ENCODE measurements at regions not wholly inside any gene's neighbourhood (a gene's known extent, or its start where the extent isn't known, plus 50 kb on each side); places are given as distances from the start of the nearest gene placed in this dataset.

GRCh38 chr17:77451245-77451893, 310.6 kb downstream of the SEC14L1 start:
- ATAC-seq (ENCODE audit: poor library complexity): peak; percentile 73
- DNase-seq: peak; percentile 84
- intact Hi-C loops (cut with DNase I): no loop called here

GRCh38 chr17:77451894-77452852, 311.4 kb downstream of the SEC14L1 start:
- intact Hi-C loops (cut with DNase I): no loop called here
- DNase-seq: peak; percentile 87
- ATAC-seq (ENCODE audit: poor library complexity): peak; percentile 72

DNA sequence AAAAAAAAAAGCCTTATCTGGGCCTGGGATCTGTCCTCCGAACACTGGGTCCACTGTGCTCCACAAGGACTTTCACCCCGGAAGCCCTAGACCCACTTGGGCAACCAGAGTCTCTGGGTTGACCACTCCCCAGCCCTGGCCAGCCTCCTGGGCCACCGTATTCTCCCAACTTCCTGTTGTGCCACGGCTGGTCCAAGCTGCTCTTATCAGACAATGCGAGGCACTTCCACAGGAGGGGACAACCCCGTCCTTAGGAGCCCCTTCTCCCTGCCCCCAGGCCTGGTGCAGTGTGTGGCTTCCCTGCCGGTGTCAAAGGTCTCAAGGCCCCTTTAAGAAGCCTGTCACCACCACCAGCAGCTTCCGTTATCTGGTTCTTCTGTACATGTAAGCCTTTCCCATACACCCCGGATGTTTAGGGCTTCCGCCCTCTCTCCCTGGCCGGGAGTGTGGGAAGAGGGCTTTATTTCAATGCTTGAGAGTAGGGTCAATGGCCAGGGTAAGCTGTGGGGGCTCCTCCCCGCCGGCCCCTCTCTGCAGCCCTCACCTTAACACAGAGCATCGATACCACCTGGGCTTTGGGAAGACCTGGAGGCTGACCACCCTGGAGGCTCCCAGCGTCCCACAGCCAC, 313.0 kb downstream of the SEC14L1 start:
- intact Hi-C loops (cut with DNase I): no loop called here
- no peak for ATAC-seq (ENCODE audit: poor library complexity)
- no peak for DNase-seq

DNA sequence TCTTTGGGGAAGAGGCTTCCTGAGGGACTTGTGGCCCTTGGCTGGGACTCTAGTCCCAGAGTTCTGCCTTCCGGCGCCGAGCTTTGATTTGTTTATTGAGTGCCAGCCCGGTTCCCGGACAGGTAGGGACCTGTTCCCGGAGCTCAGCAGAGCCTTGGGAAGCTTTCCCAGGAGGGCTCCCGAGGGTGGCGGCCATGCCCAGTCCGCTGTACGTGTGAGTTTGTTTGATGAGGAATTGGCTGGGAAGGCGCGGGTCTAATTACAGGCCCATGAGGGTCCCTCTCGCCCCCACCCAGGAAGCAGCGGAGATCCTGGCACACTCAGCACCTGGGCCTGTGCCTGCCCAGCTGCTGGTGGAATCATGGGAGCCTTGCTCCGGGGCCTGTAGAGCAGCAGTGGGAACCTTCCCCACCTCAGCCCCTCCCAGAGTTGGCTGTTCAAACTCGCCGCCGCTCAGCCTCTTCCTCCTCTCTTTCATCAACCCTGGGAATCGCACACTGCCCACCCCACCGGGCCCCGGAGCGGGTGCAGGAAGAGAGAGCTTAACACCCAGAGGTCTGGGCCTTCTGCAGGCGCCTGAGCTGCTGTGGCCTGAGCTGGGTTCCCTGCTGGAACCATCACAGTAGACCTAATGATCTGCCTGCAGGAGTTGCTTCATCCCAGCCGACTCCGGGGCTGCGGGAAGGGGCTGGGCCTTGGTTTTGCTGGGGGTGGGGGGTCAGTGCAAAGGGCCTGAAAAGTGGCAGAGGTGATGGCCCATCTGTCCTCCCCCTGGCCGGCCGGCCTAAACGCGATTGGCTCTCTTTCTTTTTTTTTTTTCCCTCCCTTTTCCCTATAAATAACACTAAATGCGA, 313.7 kb downstream of the SEC14L1 start:
- ATAC-seq (ENCODE audit: poor library complexity) (no peak), DNase-seq (no peak)
- intact Hi-C loops (cut with DNase I): no loop called here

GRCh38 chr17:77455111-77455890, 314.5 kb downstream of the SEC14L1 start:
- DNase-seq (no peak), ATAC-seq (ENCODE audit: poor library complexity) (no peak)
- intact Hi-C loops (cut with DNase I): no loop called here

DNA sequence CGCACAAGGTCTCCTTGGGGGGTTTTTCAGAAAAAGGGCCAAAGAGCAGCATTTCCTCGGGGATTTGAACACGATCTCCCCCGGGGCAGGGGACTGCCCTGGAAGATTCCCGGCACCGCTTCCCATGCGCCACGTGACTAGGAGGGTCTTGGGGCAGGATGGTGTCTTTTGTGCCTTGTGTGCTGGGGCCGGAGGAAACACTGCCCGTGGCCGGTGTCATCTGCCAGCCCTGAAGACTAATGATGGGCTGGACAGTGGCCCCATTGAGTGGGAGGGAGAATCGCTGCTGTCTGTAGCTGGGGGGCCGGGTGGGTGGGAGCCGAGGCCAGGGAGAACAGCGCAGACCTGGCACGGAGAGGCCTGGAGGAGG, 315.1 kb downstream of the SEC14L1 start:
- intact Hi-C loops (cut with DNase I): no loop called here
- DNase-seq (no peak), ATAC-seq (ENCODE audit: poor library complexity) (no peak)

GRCh38 chr17:77456271-77456950, 315.6 kb downstream of the SEC14L1 start:
- no peak for ATAC-seq (ENCODE audit: poor library complexity)
- no peak for DNase-seq
- intact Hi-C loops (cut with DNase I): no loop called here

DNA sequence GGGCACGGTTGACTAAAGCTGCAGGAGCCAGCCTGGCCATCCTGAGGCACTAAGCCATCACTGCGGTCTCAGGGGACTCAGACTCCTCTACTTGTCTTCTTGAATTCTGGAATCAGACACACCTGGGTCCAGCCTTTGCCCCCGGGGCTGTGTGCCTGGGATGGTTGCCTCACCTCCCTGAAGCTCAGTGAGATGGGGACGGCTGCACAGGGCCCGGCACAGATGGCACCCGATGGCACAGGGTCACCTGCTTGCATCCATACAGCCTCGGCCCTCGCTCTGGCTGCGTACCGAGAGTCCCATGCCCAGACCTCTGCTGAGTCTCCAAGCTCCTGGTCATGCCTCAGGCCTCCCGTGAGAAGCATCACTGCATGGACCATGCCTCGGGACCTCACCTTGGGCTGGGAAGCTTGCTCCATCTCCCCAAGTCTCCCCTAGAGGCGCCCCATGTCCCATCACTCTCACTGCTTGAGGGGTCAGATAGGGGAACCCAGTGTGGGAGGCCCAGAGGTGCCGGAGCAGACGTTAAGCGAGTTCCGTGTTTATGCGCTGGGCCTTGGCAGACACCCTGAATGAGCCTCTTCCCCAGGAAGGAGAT, 316.3 kb downstream of the SEC14L1 start:
- ATAC-seq (ENCODE audit: poor library complexity) (no peak), DNase-seq (no peak)
- intact Hi-C loops (cut with DNase I): no loop called here

GRCh38 chr17:77457572-77458201, 316.9 kb downstream of the SEC14L1 start:
- DNase-seq: no peak
- intact Hi-C loops (cut with DNase I): no loop called here
- no peak for ATAC-seq (ENCODE audit: poor library complexity)

- intact Hi-C loops (cut with DNase I): no loop called here
- DNase-seq (no peak), ATAC-seq (ENCODE audit: poor library complexity) (no peak)
Observed at GRCh38 chr17:77458202-77459017, 317.6 kb downstream of the SEC14L1 start.

GRCh38 chr17:77459018-77459755, 318.4 kb downstream of the SEC14L1 start:
- ATAC-seq (ENCODE audit: poor library complexity) (no peak), DNase-seq (no peak)
- intact Hi-C loops (cut with DNase I): no loop called here

- DNase-seq (peak; percentile 42), ATAC-seq (ENCODE audit: poor library complexity) (no peak)
- intact Hi-C loops (cut with DNase I): no loop called here
Observed at GRCh38 chr17:77460514-77461046, 319.8 kb downstream of the SEC14L1 start.

DNA sequence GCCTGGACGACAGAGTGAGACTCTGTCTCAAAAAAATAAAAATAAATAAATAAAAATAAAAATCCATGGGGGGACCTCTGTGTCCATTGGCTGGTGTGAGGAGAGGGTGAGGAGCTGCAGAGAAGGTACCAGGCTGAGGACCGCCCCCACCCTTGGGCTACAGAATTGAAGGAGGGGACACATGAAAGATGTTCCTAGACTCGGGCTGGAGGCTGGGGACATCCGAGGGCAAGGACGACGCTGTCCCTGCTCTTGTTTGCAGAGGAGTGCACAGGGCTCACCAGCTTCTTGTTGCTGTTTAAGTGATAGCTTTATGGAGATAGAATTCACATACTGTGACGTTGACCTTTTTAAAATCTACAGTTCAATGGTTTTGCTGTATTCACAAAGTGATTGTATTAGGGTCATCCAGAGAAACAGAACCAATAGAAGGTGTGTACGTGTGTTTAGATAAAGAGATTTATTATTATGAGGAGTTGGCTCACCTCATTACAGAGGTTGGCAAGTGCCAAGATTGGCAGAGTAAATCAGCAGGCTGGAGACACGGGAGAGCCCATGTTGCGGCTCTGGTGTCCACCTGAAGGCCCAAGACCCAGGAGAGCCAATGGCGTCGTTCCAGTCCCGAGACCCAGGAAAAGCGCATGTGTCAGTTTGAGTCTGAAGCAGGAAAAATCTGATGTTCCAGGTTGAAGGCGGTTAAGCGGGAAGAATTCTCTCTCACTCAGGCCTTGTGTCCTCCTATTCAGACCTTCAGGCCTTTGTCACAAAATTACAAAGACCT, 320.7 kb downstream of the SEC14L1 start:
- DNase-seq (peak; percentile 29), ATAC-seq (ENCODE audit: poor library complexity) (no peak)
- intact Hi-C loops (cut with DNase I): no loop called here

GRCh38 chr17:77462090-77462489, 321.3 kb downstream of the SEC14L1 start:
- no peak for ATAC-seq (ENCODE audit: poor library complexity)
- intact Hi-C loops (cut with DNase I): no loop called here

More at GRCh38 chr17:77462090-77462489, 321.3 kb downstream of the SEC14L1 start:
- peak; percentile 39 for DNase-seq

Measured in Right ventricle myocardium superior (tissue), 1 donor.